HCT116 (cell line): ENCODE measurements at regions not wholly inside any gene's neighbourhood (a gene's known extent, or its start where the extent isn't known, plus 50 kb on each side); places are given as distances from the start of the nearest gene placed in this dataset.

Experiments
- ATAC-seq: fragments of 200-7000 bp; cut with Tn5 transposase; 2 replicates; pipeline ENCODE4 v1.9.1; 2020; ENCODE audit warnings: mild to moderate bottlenecking, moderate library complexity
- BruUV-seq: library from RNA; stranded (reverse); fragments of 400-500 nt; replicated peaks from 2 replicates; lab custom pipeline; 2021; lab: Mats Ljungman, UMichigan
- CTCF ChIA-PET: fragments of 300-600 bp; sonication (Branson Sonifier 250); formaldehyde crosslinking; loops from one replicate; lab custom pipeline; 2021; ENCODE audit warnings: antibody characterized with exemption; lab: Charles Lee
- POLR2A ChIA-PET: fragments of 300-600, 350-600 bp; sonication (Branson Sonifier 250); formaldehyde crosslinking; loops from one replicate; lab custom pipeline; 2021; ENCODE audit warnings: antibody characterized with exemption; lab: Charles Lee
- RAD21 ChIA-PET, 2 experiments: fragments of 300-600 bp; sonication (Branson Sonifier 250); formaldehyde crosslinking; loops; one replicate each; lab custom pipeline; 2023; ENCODE audit warnings: low total read pairs in 2 of 2; ENCODE audit not compliant: uncharacterized antibody in 2 of 2, unreplicated experiment in 2 of 2, low non-redundant PET in 1 of 2; lab: Charles Lee
- DNase-seq: peaks from one replicate; pipeline ENCODE4 v3.0.0-alpha.2; 2010; ENCODE audit warnings: low read depth, low spot score
- H2AFZ ChIP-seq: fragments of 200-600 bp; shearing (Covaris generic), sonication (generic); 2 replicates; pipeline ENCODE4 v1.6.1; 2017; ENCODE audit warnings: low read depth, mixed run types, mixed read lengths, antibody characterized with exemption, low read length; ENCODE audit not compliant: poor library complexity, severe bottlenecking
- H3K27ac ChIP-seq: 2 replicates; pipeline ENCODE4 v1.5.1; 2012; ENCODE audit warnings: low read depth, low read length
- H3K27me3 ChIP-seq: fragments of 200-600 bp; sonication (generic); 2 replicates; pipeline ENCODE4 v1.6.1; 2016; ENCODE audit warnings: mixed run types, low read length, mixed read lengths; ENCODE audit not compliant: insufficient read depth
- H3K36me3 ChIP-seq, 2 experiments: fragments of 200-500 bp in 1 of 2; fragments of 200-600 bp in 1 of 2; sonication (Bioruptor generic) in 1 of 2; sonication (generic) in 1 of 2; 2 replicates each; pipeline versions ENCODE4 v1.5.1 to v1.6.1; 2014 to 2016; ENCODE audit warnings: low read length in 2 of 2, inconsistent platforms in 1 of 2, mixed read lengths in 1 of 2, mixed run types in 1 of 2; ENCODE audit not compliant: insufficient read depth in 2 of 2, control insufficient read depth in 1 of 2
- H3K4me1 ChIP-seq, 2 experiments: fragments of 200-600 bp in 1 of 2; sonication (generic) in 1 of 2; 2 replicates each; pipeline versions ENCODE4 v1.5.1 to v1.6.1; 2012 to 2017; ENCODE audit warnings: low read length in 2 of 2, inconsistent platforms in 1 of 2, mild to moderate bottlenecking in 1 of 2, mixed read lengths in 1 of 2, mixed run types in 1 of 2, moderate library complexity in 1 of 2; ENCODE audit not compliant: insufficient read depth in 2 of 2, control insufficient read depth in 1 of 2
- H3K4me2 ChIP-seq: fragments of 200-600 bp; sonication (generic); 2 replicates; pipeline ENCODE4 v1.6.1; 2017; ENCODE audit warnings: mixed run types, low read length, mixed read lengths
- H3K4me3 ChIP-seq, 2 experiments: fragments of 200-600 bp in 1 of 2; sonication (generic) in 1 of 2; replicated peaks in 1 of 2; 2 replicates each; pipeline ENCODE4 v1.5.1; 2011 to 2016; ENCODE audit warnings: low read length in 2 of 2, control low read depth in 1 of 2, low read depth in 1 of 2, mild to moderate bottlenecking in 1 of 2, mixed read lengths in 1 of 2, mixed run types in 1 of 2
- H3K79me2 ChIP-seq: fragments of 200-600 bp; sonication (generic); 2 replicates; pipeline ENCODE4 v1.6.1; 2017; ENCODE audit warnings: mild to moderate bottlenecking, mixed run types, low read length, moderate library complexity, mixed read lengths; ENCODE audit not compliant: insufficient read depth
- H3K9ac ChIP-seq: fragments of 200-600 bp; sonication (generic); 2 replicates; pipeline ENCODE4 v1.6.1; 2016; ENCODE audit warnings: low read length, mixed read lengths
- H3K9me2 ChIP-seq: fragments of 200-600 bp; sonication (generic), shearing (Covaris generic); 2 replicates; pipeline ENCODE4 v1.6.1; 2017; ENCODE audit warnings: mixed run types, mild to moderate bottlenecking, moderate library complexity; ENCODE audit not compliant: insufficient read depth
- H3K9me3 ChIP-seq, 2 experiments: fragments of 200-500 bp in 1 of 2; fragments of 200-600 bp in 1 of 2; sonication (Bioruptor generic) in 1 of 2; sonication (generic) in 1 of 2; 2 replicates each; pipeline ENCODE4 v1.6.1; 2014 to 2017; ENCODE audit warnings: low read length in 2 of 2, mixed read lengths in 2 of 2, inconsistent platforms in 1 of 2, low read depth in 1 of 2, mild to moderate bottlenecking in 1 of 2, mixed run types in 1 of 2, moderate library complexity in 1 of 2; ENCODE audit not compliant: control insufficient read depth in 1 of 2, insufficient read depth in 1 of 2
- H4K20me1 ChIP-seq: fragments of 200-600 bp; sonication (generic), shearing (Covaris generic); 2 replicates; pipeline ENCODE4 v1.6.1; 2017; ENCODE audit warnings: mixed run types, mild to moderate bottlenecking, moderate library complexity; ENCODE audit not compliant: insufficient read depth
- ATF3 ChIP-seq: IDR thresholded peaks from 2 replicates; pipeline ENCODE4 v1.6.1; 2012
- CEBPB ChIP-seq: IDR thresholded peaks from 2 replicates; pipeline ENCODE4 v1.6.1; 2012; ENCODE audit warnings: low read depth
- ELF1 ChIP-seq: IDR thresholded peaks from 2 replicates; pipeline ENCODE4 v1.6.1; 2012; ENCODE audit warnings: low read depth, borderline replicate concordance
- EZH2 ChIP-seq: fragments of 200-600 bp; sonication (generic); IDR thresholded peaks from 2 replicates; pipeline ENCODE4 v1.6.1; 2017; ENCODE audit warnings: antibody characterized with exemption, mixed run types
- EZH2phosphoT487 ChIP-seq: fragments of 200-600 bp; IDR thresholded peaks from 2 replicates; pipeline ENCODE4 v1.6.1; 2018; ENCODE audit warnings: antibody characterized with exemption, borderline replicate concordance
- MAX ChIP-seq: IDR thresholded peaks from 2 replicates; pipeline ENCODE4 v1.6.1; 2012
- POLR2A ChIP-seq: IDR thresholded peaks from 2 replicates; pipeline ENCODE4 v1.7.0; 2011; ENCODE audit warnings: borderline replicate concordance; ENCODE audit not compliant: insufficient read depth, insufficient read length; ENCODE audit errors: extremely low read depth
- REST ChIP-seq: IDR thresholded peaks from 2 replicates; pipeline ENCODE4 v1.6.1; 2012; ENCODE audit warnings: low read depth
- intact Hi-C: fragments of 100-400 bp; cut with micrococcal nuclease; formaldehyde crosslinking; loops from 2 replicates; pipeline ENCODE4 v1.10.0; 2022

GRCh38 chr6:4678506-4679300 lies 97.5 kb upstream of the CDYL start (continued):
- no peak for TF ChIP-seq REST
- TF ChIP-seq POLR2A: no peak

GRCh38 chr6:4677751-4678065 lies 98.5 kb upstream of the CDYL start:
- Histone ChIP-seq H4K20me1 (no peaks in the 10 kb centered on the region), H3K79me2 (no peaks in the 10 kb centered on the region), H3K4me3 (no peak overlapping the region), H3K4me2 (no peak overlapping the region), H3K9me2 (no peaks in the 10 kb centered on the region), H3K4me1 (no peaks in the 10 kb centered on the region), H3K9ac (no peak overlapping the region), H3K27me3 (no peaks in the 10 kb centered on the region), H3K9me3 (no peaks in the 10 kb centered on the region), H2AFZ (no peak overlapping the region), H3K27ac (no peak overlapping the region), H3K36me3 (no peaks in the 10 kb centered on the region)
- intact Hi-C loops: no loop called here
- ChIA-PET RAD21 (no interaction called here), POLR2A (no interaction called here), CTCF (no interaction called here)
- BruUV-seq: no TSS peak
- ATAC-seq (no peak), DNase-seq (no peak)
- TF ChIP-seq EZH2phosphoT487 (no peak), EZH2 (no peak), CEBPB (no peak), MAX (no peak), ELF1 (no peak), ATF3 (no peak)
